GM21619 (cell line): ENCODE measurements at regions not wholly inside any gene's neighbourhood (a gene's known extent, or its start where the extent isn't known, plus 50 kb on each side); places are given as distances from the start of the nearest gene placed in this dataset.
"Not testable (repeated sequence)": the region's sequence is repeated elsewhere in the genome, so short reads cannot be mapped to it uniquely, and the experiment has no call there.

Source experiments
- ATAC-seq: cut with Tn5 transposase; IDR thresholded peaks from one replicate; pipeline ENCODE4 v1.9.1; 2021; ENCODE audit not compliant: unreplicated experiment

DNA sequence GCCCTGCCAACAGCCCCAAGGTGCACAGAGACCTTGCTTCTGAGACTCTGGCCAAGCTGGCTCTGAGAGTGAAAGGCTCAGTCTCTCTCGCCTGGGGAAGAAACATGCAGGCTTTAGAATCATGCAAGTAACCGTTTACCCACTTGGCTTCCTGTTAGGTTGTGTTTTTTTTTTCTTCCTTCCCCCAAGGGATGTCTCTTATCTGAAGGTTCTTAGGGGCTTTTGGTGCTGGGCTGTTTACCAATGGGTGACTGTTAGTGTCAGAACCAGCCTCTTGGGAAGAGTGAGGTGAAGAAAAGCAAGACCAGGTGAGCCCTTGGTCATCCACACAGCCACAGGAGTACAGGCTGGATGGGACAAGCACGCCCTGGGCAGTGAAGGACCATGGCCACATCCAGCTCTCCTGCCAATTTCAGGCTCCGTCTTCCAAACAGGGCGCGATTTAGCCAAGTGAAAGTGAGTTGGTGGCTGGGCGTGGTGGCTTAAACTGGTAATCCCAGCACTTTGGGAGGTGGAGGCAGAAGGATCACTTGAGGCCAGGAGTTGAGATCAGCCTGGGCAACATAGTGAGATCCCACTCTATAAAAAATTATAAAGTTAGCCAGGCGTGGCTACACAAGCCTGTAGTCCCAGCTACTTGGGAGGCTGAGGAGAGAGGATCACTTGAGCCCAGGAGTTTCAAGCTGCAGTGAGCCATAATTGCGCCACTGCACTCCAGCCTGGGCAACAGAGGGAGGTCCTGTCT lies 76.3 kb upstream of the CUX1 start:
- ATAC-seq, result peak; percentile 66

- no peak for ATAC-seq
These were observed 74.0 kb upstream of the CUX1 start for GRCh38 chr7:101743241-101743994.

- ATAC-seq, result no peak
These were observed 73.4 kb upstream of the CUX1 start for GRCh38 chr7:101743995-101744360.

GRCh38 chr7:101744588-101744987 lies 72.8 kb upstream of the CUX1 start:
- no peak for ATAC-seq

GRCh38 chr7:101746314-101746713 lies 71.1 kb upstream of the CUX1 start:
- no peak for ATAC-seq

GRCh38 chr7:101747053-101747878 lies 70.2 kb upstream of the CUX1 start:
- no peak for ATAC-seq

- no peak for ATAC-seq
These were observed 69.5 kb upstream of the CUX1 start for GRCh38 chr7:101747879-101748345.

DNA sequence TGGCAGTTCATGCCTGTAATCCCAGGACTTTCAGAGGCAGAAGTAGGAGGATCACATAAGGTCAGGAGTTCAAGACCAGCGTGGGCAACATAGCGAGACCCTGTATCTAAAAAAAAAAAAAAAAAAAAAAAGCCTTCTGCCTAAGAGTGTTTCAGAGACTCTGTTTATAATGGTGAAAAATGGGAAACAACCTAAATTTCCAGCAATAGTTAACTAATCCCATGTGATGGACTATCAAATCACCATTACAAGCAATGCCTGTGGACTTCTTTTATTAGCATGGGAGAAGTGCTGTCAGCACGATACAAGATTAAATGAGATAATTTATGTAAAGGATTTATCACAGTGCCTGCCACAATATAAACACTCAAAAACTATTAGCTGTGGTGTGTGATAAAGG lies 67.5 kb upstream of the CUX1 start:
- ATAC-seq, result no peak

DNA sequence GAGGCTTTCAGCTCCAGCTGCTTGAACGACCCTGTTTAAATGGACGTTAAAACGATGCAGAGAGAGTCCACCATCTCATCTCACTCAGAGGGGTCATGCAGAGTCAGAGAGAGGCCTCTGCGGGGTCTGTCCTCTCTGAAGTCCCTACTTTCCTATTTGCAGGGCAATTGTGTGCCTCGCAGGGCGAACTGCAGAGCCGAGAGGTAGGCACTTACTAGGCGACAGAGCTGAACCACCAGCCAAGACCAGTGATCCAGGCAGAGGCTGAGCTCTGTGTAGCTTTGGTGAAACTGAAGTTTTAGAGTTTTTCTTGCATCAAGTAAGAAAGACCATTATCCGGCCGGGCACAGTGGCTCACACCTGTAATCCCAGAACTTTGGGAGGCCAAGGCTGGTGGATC lies 64.1 kb upstream of the CUX1 start:
- ATAC-seq, result no peak

DNA sequence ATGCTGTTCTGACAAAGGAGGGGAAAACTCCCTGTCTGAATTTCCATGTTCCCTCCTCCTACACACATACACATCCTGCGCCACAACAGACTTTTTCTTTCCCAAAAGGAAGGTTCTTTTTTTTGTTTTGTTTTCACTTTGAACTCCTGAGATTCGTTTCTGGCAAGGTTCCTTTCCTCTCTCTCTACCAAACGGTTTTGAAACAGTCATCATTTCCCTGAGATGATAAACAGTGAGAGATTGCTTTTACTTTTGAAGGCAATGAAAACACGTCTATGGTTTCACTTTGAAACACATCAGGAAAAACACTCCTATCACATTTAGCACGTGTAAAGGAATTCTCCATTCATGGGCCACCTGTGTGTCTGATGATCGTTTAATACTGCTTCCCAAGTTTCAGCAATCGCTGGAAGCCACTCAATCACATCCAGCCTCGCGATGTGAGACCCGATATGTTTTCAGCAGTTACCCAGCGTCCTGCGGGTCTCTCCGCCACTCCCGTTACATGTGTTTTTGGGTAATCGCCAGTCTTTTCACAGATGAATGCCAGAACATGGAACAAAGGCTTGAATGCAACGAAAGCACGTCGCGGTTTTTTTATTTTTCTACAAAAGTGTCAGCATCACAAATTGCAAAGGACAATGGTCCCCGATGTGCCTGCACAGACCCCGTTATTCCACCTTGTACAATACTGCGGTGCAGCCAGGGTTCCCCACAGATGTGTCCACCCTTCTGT lies 62.8 kb upstream of the CUX1 start:
- ATAC-seq, result no peak

DNA sequence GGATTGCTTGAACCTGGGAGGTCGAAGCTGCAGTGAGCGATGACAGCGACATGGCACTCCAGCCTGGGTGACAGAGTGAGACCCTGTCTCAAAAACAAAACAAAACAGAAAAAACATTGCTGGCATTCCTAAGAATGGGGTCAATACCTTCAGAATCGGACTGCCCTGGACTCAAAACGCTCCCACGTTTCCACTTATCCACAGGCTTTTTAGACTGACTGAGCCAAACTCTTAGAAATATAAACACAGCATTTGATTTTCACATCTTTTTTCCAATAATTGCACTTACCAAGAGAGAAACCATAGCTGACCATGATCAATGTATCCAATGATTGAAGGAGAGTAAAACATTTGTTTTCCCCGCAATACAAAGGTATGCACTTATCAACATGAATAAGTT lies 59.5 kb upstream of the CUX1 start:
- no peak for ATAC-seq

GRCh38 chr7:101758519-101758918 lies 58.9 kb upstream of the CUX1 start:
- not testable (repeated sequence) for ATAC-seq

GRCh38 chr7:101764221-101764620 lies 53.2 kb upstream of the CUX1 start:
- ATAC-seq, result no peak

GRCh38 chr7:101767544-101767943 lies 49.9 kb upstream of the CUX1 start:
- ATAC-seq, result no peak
